ENCODE measurements at regions not wholly inside any gene's neighbourhood (a gene's known extent, or its start where the extent isn't known, plus 50 kb on each side); places are given as distances from the start of the nearest gene placed in this dataset.

- no peaks in the 10 kb centered on the region for H3K36me3 ChIP-seq (ENCODE audit: control insufficient read depth in 1 of 2, insufficient read depth in 2 of 2, low read length in 2 of 2)
- no peaks in the 10 kb centered on the region for H3K79me2 ChIP-seq (ENCODE audit: insufficient read depth, low read length)
- no peaks in the 10 kb centered on the region for H3K27me3 ChIP-seq (ENCODE audit: insufficient read depth, low read length)
- H3K27ac ChIP-seq (ENCODE audit: low read depth, low read length) = no peak overlapping the region
- TF ChIP-seq ELF1 (IDR thresholded peaks at IDR 0.05; ENCODE audit: borderline replicate concordance, low read depth) (no peak), JUND (IDR thresholded peaks at IDR 0.05) (no peak), TCF7L2 (IDR thresholded peaks at IDR 0.05; ENCODE audit: borderline replicate concordance, extremely low read depth, insufficient read depth, insufficient read length) (no peak), SP1 (IDR thresholded peaks at IDR 0.05; ENCODE audit: low read depth) (no peak), CEBPB (IDR thresholded peaks at IDR 0.05; ENCODE audit: low read depth) (no peak)
- ChIA-PET POLR2A (no interaction called here), CTCF (no interaction called here), RAD21 (ENCODE audit: low non-redundant PET in 1 of 2, low total read pairs in 2 of 2, uncharacterized antibody in 2 of 2, unreplicated experiment in 2 of 2) (no interaction called here)
- no peak overlapping the region for H3K4me3 ChIP-seq (replicated peaks in 1 of 2; ENCODE audit: low read depth in 1 of 2, low read length in 2 of 2)
- H3K4me1 ChIP-seq (ENCODE audit: control insufficient read depth in 1 of 2, insufficient read depth in 2 of 2, low read length in 2 of 2) = no peaks in the 10 kb centered on the region
- no peak overlapping the region for H3K9ac ChIP-seq (ENCODE audit: low read length)
- no peak for DNase-seq (ENCODE audit: low read depth, low spot score)
- peaks cover 42 to 46% of the 10 kb centered on the region in 2 experiments; a peak in 2 of 4 replicates for H3K9me3 ChIP-seq (ENCODE audit: control insufficient read depth in 1 of 2, insufficient read depth in 1 of 2, low read depth in 1 of 2, low read length in 2 of 2)
- H4K20me1 ChIP-seq (ENCODE audit: insufficient read depth) = no peaks in the 10 kb centered on the region
- BruUV-seq (replicated peaks) = no TSS peak
- no peaks in the 10 kb centered on the region for H3K9me2 ChIP-seq (ENCODE audit: insufficient read depth)
- no peak for ATAC-seq
- no peak overlapping the region for H2AFZ ChIP-seq (ENCODE audit: low read depth, low read length, poor library complexity, severe bottlenecking)
- H3K4me2 ChIP-seq (ENCODE audit: low read length) = no peak overlapping the region
- intact Hi-C loops (cut with micrococcal nuclease) = no loop called here
Measured at GRCh38 chr10:107492389-107492788, 327.9 kb upstream of the SORCS1 start.

GRCh38 chr10:107490389-107490788 lies 325.9 kb upstream of the SORCS1 start:
- no peaks in the 10 kb centered on the region for H3K27me3 ChIP-seq (ENCODE audit: insufficient read depth, low read length)
- no peaks in the 10 kb centered on the region for H3K9me2 ChIP-seq (ENCODE audit: insufficient read depth)
- H3K27ac ChIP-seq (ENCODE audit: low read depth, low read length) = no peak overlapping the region
- TF ChIP-seq ELF1 (IDR thresholded peaks at IDR 0.05; ENCODE audit: borderline replicate concordance, low read depth) = no peak
- TF ChIP-seq SIN3A (IDR thresholded peaks at IDR 0.05; ENCODE audit: low read depth) = no peak
- no peak for TF ChIP-seq CTCF (IDR thresholded peaks at IDR 0.05 in 2 of 3, conservative IDR thresholded peaks at IDR 0.05 in 1 of 3; ENCODE audit: borderline replicate concordance in 1 of 3, insufficient read depth in 1 of 3, low read depth in 2 of 3, low read length in 2 of 3)
- ATAC-seq = no peak
- no peak for DNase-seq (ENCODE audit: low read depth, low spot score)
- no peaks in the 10 kb centered on the region for H3K79me2 ChIP-seq (ENCODE audit: insufficient read depth, low read length)
- RAD21 ChIA-PET (ENCODE audit: low non-redundant PET in 1 of 2, low total read pairs in 2 of 2, uncharacterized antibody in 2 of 2, unreplicated experiment in 2 of 2) = no interaction called here
- no peak overlapping the region for H2AFZ ChIP-seq (ENCODE audit: low read depth, low read length, poor library complexity, severe bottlenecking)
- no peak overlapping the region for H3K9ac ChIP-seq (ENCODE audit: low read length)
- POLR2A ChIA-PET = no interaction called here
- no peaks in the 10 kb centered on the region for H3K36me3 ChIP-seq (ENCODE audit: control insufficient read depth in 1 of 2, insufficient read depth in 2 of 2, low read length in 2 of 2)
- no TSS peak for BruUV-seq (replicated peaks)
- no peaks in the 10 kb centered on the region for H3K4me1 ChIP-seq (ENCODE audit: control insufficient read depth in 1 of 2, insufficient read depth in 2 of 2, low read length in 2 of 2)
- no peak overlapping the region for H3K4me3 ChIP-seq (replicated peaks in 1 of 2; ENCODE audit: low read depth in 1 of 2, low read length in 2 of 2)
- intact Hi-C loops (cut with micrococcal nuclease) = no loop called here
- CTCF ChIA-PET = no interaction called here
- peaks cover 47% of the 10 kb centered on the region in 2 experiments; a peak in 2 of 4 replicates for H3K9me3 ChIP-seq (ENCODE audit: control insufficient read depth in 1 of 2, insufficient read depth in 1 of 2, low read depth in 1 of 2, low read length in 2 of 2)
- H3K4me2 ChIP-seq (ENCODE audit: low read length) = no peak overlapping the region
- no peaks in the 10 kb centered on the region for H4K20me1 ChIP-seq (ENCODE audit: insufficient read depth)

Data from HCT116 (cell line).